Retinal pigment epithelial cell (primary cell): ENCODE measurements at regions not wholly inside any gene's neighbourhood (a gene's known extent, or its start where the extent isn't known, plus 50 kb on each side); places are given as distances from the start of the nearest gene placed in this dataset.
"Not testable (repeated sequence)": the region's sequence is repeated elsewhere in the genome, so short reads cannot be mapped to it uniquely, and the experiment has no call there.

Experiments used
- DNase-seq: peaks from one replicate; pipeline ENCODE4 v3.0.0-alpha.2; 2010; ENCODE audit warnings: low read depth
- H3K4me3 ChIP-seq: 2 replicates; pipeline ENCODE4 v1.5.1; 2011; ENCODE audit warnings: mild to moderate bottlenecking, low read length, control low read depth, moderate library complexity
- CTCF ChIP-seq: conservative IDR thresholded peaks from 2 replicates; pipeline ENCODE4 v1.5.1; 2011; ENCODE audit warnings: low read depth, low read length, control low read depth, inconsistent platforms

- no peak overlapping the region for H3K4me3 ChIP-seq
- no peak for TF ChIP-seq CTCF
- DNase-seq, result no peak
Measured at GRCh38 chr6:19892260-19892659, 55.1 kb downstream of the ID4 start.

GRCh38 chr6:19895866-19896692 lies 58.9 kb downstream of the ID4 start:
- TF ChIP-seq CTCF, result no peak
- DNase-seq, result no peak
- H3K4me3 ChIP-seq, result no peak overlapping the region

- DNase-seq, result no peak
- H3K4me3 ChIP-seq, result no peak overlapping the region
- TF ChIP-seq CTCF, result no peak
Measured at GRCh38 chr6:19896693-19897010, 59.5 kb downstream of the ID4 start.

GRCh38 chr6:19898141-19898740 lies 61.1 kb downstream of the ID4 start:
- no peak for TF ChIP-seq CTCF
- DNase-seq, result no peak
- H3K4me3 ChIP-seq, result no peak overlapping the region

- no peak for DNase-seq
- TF ChIP-seq CTCF, result no peak
- no peak overlapping the region for H3K4me3 ChIP-seq
Measured at GRCh38 chr6:19902201-19902600, 65.0 kb downstream of the ID4 start.

GRCh38 chr6:19904408-19904807 lies 67.2 kb downstream of the ID4 start:
- not testable (repeated sequence) for DNase-seq, H3K4me3 ChIP-seq

GRCh38 chr6:19905584-19905983 lies 68.4 kb downstream of the ID4 start:
- no peak for DNase-seq
- TF ChIP-seq CTCF, result no peak
- H3K4me3 ChIP-seq, result no peak overlapping the region
